ENCODE measurements at regions not wholly inside any gene's neighbourhood (a gene's known extent, or its start where the extent isn't known, plus 50 kb on each side); places are given as distances from the start of the nearest gene placed in this dataset.

- Histone ChIP-seq H3K9ac (ENCODE audit: extremely low read depth, low read length, poor library complexity, severe bottlenecking) (no peak overlapping the region), H3K4me3 (ENCODE audit: low read length) (no peak overlapping the region), H3K27me3 (ENCODE audit: control insufficient read depth, insufficient read depth, low read length, poor library complexity, severe bottlenecking) (peaks cover 7% of the 10 kb centered on the region), H3K9me3 (ENCODE audit: control insufficient read depth, low read length) (no peaks in the 10 kb centered on the region), H3K4me1 (ENCODE audit: control insufficient read depth, insufficient read depth, low read length) (no peaks in the 10 kb centered on the region), H3K36me3 (ENCODE audit: control insufficient read depth, insufficient read depth, low read length) (no peaks in the 10 kb centered on the region), H3K27ac (ENCODE audit: low read depth, low read length) (no peak overlapping the region)
- Mint-ChIP-seq H3K27ac (no peak overlapping the region), H3K36me3 (ENCODE audit: low read depth) (no peaks in the 10 kb centered on the region), H3K4me3 (no peak overlapping the region), H3K9me3 (no peaks in the 10 kb centered on the region), H3K27me3 (ENCODE audit: insufficient read depth) (no peaks in the 10 kb centered on the region), H3K4me1 (no peaks in the 10 kb centered on the region)
- no peak for DNase-seq
- WGBS, 2 experiments (ENCODE audit: insufficient coverage in 1 of 2, insufficient read length in 1 of 2), result 91 to 100% methylated on average over 3 of the region's 3 CpGs
- TF ChIP-seq, protein P1, sequence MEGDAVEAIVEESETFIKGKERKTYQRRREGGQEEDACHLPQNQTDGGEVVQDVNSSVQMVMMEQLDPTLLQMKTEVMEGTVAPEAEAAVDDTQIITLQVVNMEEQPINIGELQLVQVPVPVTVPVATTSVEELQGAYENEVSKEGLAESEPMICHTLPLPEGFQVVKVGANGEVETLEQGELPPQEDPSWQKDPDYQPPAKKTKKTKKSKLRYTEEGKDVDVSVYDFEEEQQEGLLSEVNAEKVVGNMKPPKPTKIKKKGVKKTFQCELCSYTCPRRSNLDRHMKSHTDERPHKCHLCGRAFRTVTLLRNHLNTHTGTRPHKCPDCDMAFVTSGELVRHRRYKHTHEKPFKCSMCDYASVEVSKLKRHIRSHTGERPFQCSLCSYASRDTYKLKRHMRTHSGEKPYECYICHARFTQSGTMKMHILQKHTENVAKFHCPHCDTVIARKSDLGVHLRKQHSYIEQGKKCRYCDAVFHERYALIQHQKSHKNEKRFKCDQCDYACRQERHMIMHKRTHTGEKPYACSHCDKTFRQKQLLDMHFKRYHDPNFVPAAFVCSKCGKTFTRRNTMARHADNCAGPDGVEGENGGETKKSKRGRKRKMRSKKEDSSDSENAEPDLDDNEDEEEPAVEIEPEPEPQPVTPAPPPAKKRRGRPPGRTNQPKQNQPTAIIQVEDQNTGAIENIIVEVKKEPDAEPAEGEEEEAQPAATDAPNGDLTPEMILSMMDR (conservative IDR thresholded peaks at IDR 0.05), result no peak
Measured at GRCh38 chr1:181364801-181365200, 118.5 kb upstream of the CACNA1E start.

DNA sequence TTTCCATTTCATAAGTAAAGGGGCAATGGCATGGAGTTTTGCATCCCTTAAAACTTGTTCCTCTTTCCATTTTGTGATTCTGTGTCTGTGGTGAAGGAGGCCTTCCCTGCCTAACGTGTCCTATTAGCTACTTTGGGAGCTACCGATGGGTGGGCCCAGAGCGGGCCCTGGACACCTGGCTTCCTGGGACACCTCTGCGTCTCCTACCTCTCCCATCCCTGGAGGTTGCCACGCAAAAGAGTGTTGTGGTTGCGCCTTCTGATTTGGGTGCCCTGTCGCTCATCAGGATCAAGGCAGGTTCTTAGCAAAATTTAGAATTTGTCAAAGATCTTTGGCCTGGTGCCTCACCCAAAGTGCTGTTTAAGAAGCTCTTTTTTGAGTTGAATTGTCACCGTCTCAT lies 116.4 kb upstream of the CACNA1E start:
- H3K4me3 ChIP-seq (ENCODE audit: low read length), result no peak overlapping the region
- no peak overlapping the region for H3K27ac Mint-ChIP-seq
- peaks cover 6% of the 10 kb centered on the region for H3K9me3 Mint-ChIP-seq
- no peaks in the 10 kb centered on the region for H3K36me3 Mint-ChIP-seq (ENCODE audit: low read depth)
- H3K9me3 ChIP-seq (ENCODE audit: control insufficient read depth, low read length), result peaks cover 6% of the 10 kb centered on the region
- peaks cover 4% of the 10 kb centered on the region for H3K27me3 ChIP-seq (ENCODE audit: control insufficient read depth, insufficient read depth, low read length, poor library complexity, severe bottlenecking)
- DNase-seq, result no peak
- no peak overlapping the region for H3K4me3 Mint-ChIP-seq
- no peak overlapping the region for H3K9ac ChIP-seq (ENCODE audit: extremely low read depth, low read length, poor library complexity, severe bottlenecking)
- no peaks in the 10 kb centered on the region for H3K4me1 ChIP-seq (ENCODE audit: control insufficient read depth, insufficient read depth, low read length)
- WGBS, 2 experiments (ENCODE audit: insufficient coverage in 1 of 2, insufficient read length in 1 of 2), result 95 to 96% methylated on average over 6 to 8 of the region's 8 CpGs
- no peaks in the 10 kb centered on the region for H3K36me3 ChIP-seq (ENCODE audit: control insufficient read depth, insufficient read depth, low read length)
- no peaks in the 10 kb centered on the region for H3K4me1 Mint-ChIP-seq
- H3K27ac ChIP-seq (ENCODE audit: low read depth, low read length), result no peak overlapping the region
- no peaks in the 10 kb centered on the region for H3K27me3 Mint-ChIP-seq (ENCODE audit: insufficient read depth)
- TF ChIP-seq, protein P1 (conservative IDR thresholded peaks at IDR 0.05), result no peak

- no peaks in the 10 kb centered on the region for H3K4me1 Mint-ChIP-seq
- H3K27ac Mint-ChIP-seq, result no peak overlapping the region
- WGBS, 2 experiments (ENCODE audit: insufficient coverage in 1 of 2, insufficient read length in 1 of 2), result 86 to 92% methylated on average over 3 to 4 of the region's 4 CpGs
- H3K9me3 Mint-ChIP-seq, result peaks cover 18% of the 10 kb centered on the region
- no peaks in the 10 kb centered on the region for H3K27me3 ChIP-seq (ENCODE audit: control insufficient read depth, insufficient read depth, low read length, poor library complexity, severe bottlenecking)
- H3K4me1 ChIP-seq (ENCODE audit: control insufficient read depth, insufficient read depth, low read length), result no peaks in the 10 kb centered on the region
- no peaks in the 10 kb centered on the region for H3K27me3 Mint-ChIP-seq (ENCODE audit: insufficient read depth)
- DNase-seq, result peak; percentile 17
- no peaks in the 10 kb centered on the region for H3K36me3 Mint-ChIP-seq (ENCODE audit: low read depth)
- H3K9ac ChIP-seq (ENCODE audit: extremely low read depth, low read length, poor library complexity, severe bottlenecking), result no peak overlapping the region
- TF ChIP-seq, protein P1 (conservative IDR thresholded peaks at IDR 0.05), result no peak
- H3K4me3 ChIP-seq (ENCODE audit: low read length), result no peak overlapping the region
- H3K36me3 ChIP-seq (ENCODE audit: control insufficient read depth, insufficient read depth, low read length), result no peaks in the 10 kb centered on the region
- peaks cover 9% of the 10 kb centered on the region for H3K9me3 ChIP-seq (ENCODE audit: control insufficient read depth, low read length)
- H3K4me3 Mint-ChIP-seq, result no peak overlapping the region
- H3K27ac ChIP-seq (ENCODE audit: low read depth, low read length), result no peak overlapping the region
Measured at GRCh38 chr1:181369416-181369815, 113.9 kb upstream of the CACNA1E start.

All from endodermal cell (in vitro differentiated cells).